ENCODE measurements at regions not wholly inside any gene's neighbourhood (a gene's known extent, or its start where the extent isn't known, plus 50 kb on each side); places are given as distances from the start of the nearest gene placed in this dataset.

DNA sequence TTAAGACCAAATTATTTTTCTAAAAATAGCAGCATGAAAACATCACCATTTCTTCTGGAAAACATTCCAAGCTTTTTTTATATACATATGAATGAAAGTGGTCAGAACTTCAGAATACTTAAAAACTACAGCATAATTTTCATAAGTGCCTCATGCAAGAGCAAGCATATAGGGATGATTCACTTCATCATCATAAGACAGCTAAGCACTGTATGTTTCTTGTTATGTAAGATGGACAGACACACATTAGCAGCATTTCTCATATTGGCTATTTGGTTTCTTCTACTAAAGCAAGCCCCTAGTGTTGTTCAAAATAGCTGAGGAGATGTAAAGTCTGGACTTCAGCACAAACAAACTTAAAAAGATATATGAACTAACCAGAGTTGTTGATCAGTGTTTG lies 213.1 kb upstream of the NOCT start:
- in situ Hi-C loops (cut with MboI), result no loop called here
- H4K20me1 ChIP-seq (ENCODE audit: insufficient read depth), result no peaks in the 10 kb centered on the region
- H3K9ac ChIP-seq, result no peak overlapping the region
- H3K27ac ChIP-seq, result no peak overlapping the region
- H3K9me3 ChIP-seq (ENCODE audit: low read depth), result no peaks in the 10 kb centered on the region
- 0 out of 2 replicates have a peak, but pooled peaks cover 3% of the 10 kb centered on the region for H3K9me2 ChIP-seq (ENCODE audit: insufficient read depth)
- H2AFZ ChIP-seq, result no peak overlapping the region
- no peak overlapping the region for H3K4me2 ChIP-seq (ENCODE audit: unreplicated experiment)
- TF ChIP-seq EZH2 (IDR thresholded peaks at IDR 0.05; ENCODE audit: insufficient read depth, poor library complexity, severe bottlenecking) (no peak), EZH2phosphoT487 (IDR thresholded peaks at IDR 0.05; ENCODE audit: insufficient read depth, low read depth) (no peak)
- H3K36me3 ChIP-seq (ENCODE audit: low read depth), result no peaks in the 10 kb centered on the region
- H3K79me2 ChIP-seq (ENCODE audit: insufficient read depth), result no peaks in the 10 kb centered on the region
- H3K4me1 ChIP-seq (ENCODE audit: insufficient read depth), result no peaks in the 10 kb centered on the region
- H3K4me3 ChIP-seq, result no peak overlapping the region
- H3F3A ChIP-seq (ENCODE audit: insufficient read depth), result no peaks in the 10 kb centered on the region
- peaks cover 56% of the 10 kb centered on the region for H3K27me3 ChIP-seq (replicated peaks; ENCODE audit: insufficient read depth)
- DNase-seq, result no peak

DNA sequence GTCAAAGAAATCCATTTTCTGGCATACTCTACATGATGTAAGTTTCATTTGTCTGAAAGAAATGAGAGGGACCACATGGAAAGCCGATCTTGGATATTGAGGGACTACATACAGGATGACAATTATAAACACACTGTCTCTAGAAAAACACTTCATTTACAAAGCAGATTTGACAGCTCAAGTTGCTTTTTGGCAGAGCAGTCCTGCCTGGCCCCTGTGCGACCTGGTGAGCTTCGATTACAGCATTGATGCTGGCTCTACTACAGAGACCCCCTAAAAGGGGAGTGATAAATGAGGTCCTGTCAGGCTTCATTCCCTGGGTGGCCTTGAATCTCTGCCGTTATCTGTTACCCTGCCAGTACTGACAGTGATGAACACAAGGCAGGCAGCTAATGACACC lies 215.2 kb upstream of the NOCT start:
- WGBS, 2 experiments (ENCODE audit: low coverage in 1 of 2, low lambda C conversion rate in 2 of 2, missing lambda C conversion rate in 2 of 2), result 43 to 46% methylated on average over 4 of the region's 4 CpGs

DNA sequence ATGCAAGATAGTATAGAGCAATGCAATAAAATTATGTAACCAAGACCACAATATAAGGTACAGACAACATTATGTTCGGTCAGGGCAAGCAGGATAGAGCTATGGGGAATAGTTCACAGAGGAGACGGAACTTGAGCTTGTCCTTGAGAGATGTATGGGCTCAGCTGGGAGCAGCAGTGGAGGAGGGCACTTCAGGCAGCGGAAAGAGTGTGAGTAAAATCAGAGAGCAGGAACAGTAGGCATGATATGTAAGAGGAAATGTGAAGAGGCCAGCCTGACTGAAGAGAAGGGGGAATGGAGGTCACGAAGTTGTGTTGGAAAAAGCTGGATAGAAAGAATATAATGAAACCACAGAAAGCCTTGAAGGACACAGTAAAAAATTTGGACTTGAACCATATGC lies 217.2 kb upstream of the NOCT start:
- in situ Hi-C loops (cut with MboI), result no loop called here
- no peaks in the 10 kb centered on the region for H3K36me3 ChIP-seq (ENCODE audit: low read depth)
- H3K9ac ChIP-seq, result no peak overlapping the region
- H3K4me1 ChIP-seq (ENCODE audit: insufficient read depth), result no peaks in the 10 kb centered on the region
- no peak overlapping the region for H3K4me2 ChIP-seq (ENCODE audit: unreplicated experiment)
- TF ChIP-seq EZH2 (IDR thresholded peaks at IDR 0.05; ENCODE audit: insufficient read depth, poor library complexity, severe bottlenecking), result no peak
- TF ChIP-seq EZH2phosphoT487 (IDR thresholded peaks at IDR 0.05; ENCODE audit: insufficient read depth, low read depth), result no peak
- no peaks in the 10 kb centered on the region for H3K79me2 ChIP-seq (ENCODE audit: insufficient read depth)
- H3K9me3 ChIP-seq (ENCODE audit: low read depth), result no peaks in the 10 kb centered on the region
- 0 out of 2 replicates have a peak, but pooled peaks cover 3% of the 10 kb centered on the region for H3K9me2 ChIP-seq (ENCODE audit: insufficient read depth)
- no peak for DNase-seq
- no peak overlapping the region for H3K27ac ChIP-seq
- no peak overlapping the region for H2AFZ ChIP-seq
- H3K27me3 ChIP-seq (replicated peaks; ENCODE audit: insufficient read depth), result peaks cover 24% of the 10 kb centered on the region
- H3F3A ChIP-seq (ENCODE audit: insufficient read depth), result no peaks in the 10 kb centered on the region
- H3K4me3 ChIP-seq, result no peak overlapping the region
- 42 to 56% methylated on average over 4 of the region's 4 CpGs for WGBS, 2 experiments (ENCODE audit: low coverage in 1 of 2, low lambda C conversion rate in 2 of 2, missing lambda C conversion rate in 2 of 2)
- no peaks in the 10 kb centered on the region for H4K20me1 ChIP-seq (ENCODE audit: insufficient read depth)

More for the DNA sequence above, 215.2 kb upstream of the NOCT start:
- Histone ChIP-seq H3K4me3 (no peak overlapping the region), H3F3A (ENCODE audit: insufficient read depth) (no peaks in the 10 kb centered on the region), H3K27me3 (replicated peaks; ENCODE audit: insufficient read depth) (peaks cover 41% of the 10 kb centered on the region), H3K9me3 (ENCODE audit: low read depth) (no peaks in the 10 kb centered on the region), H2AFZ (no peak overlapping the region), H4K20me1 (ENCODE audit: insufficient read depth) (no peaks in the 10 kb centered on the region), H3K27ac (no peak overlapping the region), H3K4me2 (ENCODE audit: unreplicated experiment) (no peak overlapping the region), H3K4me1 (ENCODE audit: insufficient read depth) (no peaks in the 10 kb centered on the region), H3K9ac (no peak overlapping the region), H3K36me3 (ENCODE audit: low read depth) (no peaks in the 10 kb centered on the region), H3K79me2 (ENCODE audit: insufficient read depth) (no peaks in the 10 kb centered on the region), H3K9me2 (ENCODE audit: insufficient read depth) (0 out of 2 replicates have a peak, but pooled peaks cover 3% of the 10 kb centered on the region)
- no peak for DNase-seq
- TF ChIP-seq EZH2phosphoT487 (IDR thresholded peaks at IDR 0.05; ENCODE audit: insufficient read depth, low read depth), result no peak
- no peak for TF ChIP-seq EZH2 (IDR thresholded peaks at IDR 0.05; ENCODE audit: insufficient read depth, poor library complexity, severe bottlenecking)
- in situ Hi-C loops (cut with MboI), result no loop called here

DNA sequence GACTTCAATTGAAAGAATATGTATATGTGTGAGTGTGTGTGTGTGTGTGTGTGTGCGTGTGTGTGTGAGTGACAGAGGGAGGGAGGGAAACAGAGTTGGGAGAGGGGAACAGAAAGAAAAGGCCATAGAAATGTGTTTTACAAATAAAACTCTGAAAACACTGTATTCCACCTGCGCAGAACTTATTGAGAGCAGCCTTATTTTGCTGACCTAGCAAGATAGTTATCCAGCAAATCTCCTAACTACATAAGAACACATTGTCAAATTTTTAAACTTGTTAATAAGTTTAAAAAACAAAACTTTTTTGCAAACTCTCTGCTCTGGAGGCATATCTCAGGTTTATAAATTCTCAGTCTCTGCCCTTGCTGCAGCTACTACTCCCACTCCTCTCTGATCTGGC lies 217.9 kb upstream of the NOCT start:
- Histone ChIP-seq H3K4me2 (ENCODE audit: unreplicated experiment) (no peak overlapping the region), H2AFZ (no peak overlapping the region), H3K9me3 (ENCODE audit: low read depth) (no peaks in the 10 kb centered on the region), H4K20me1 (ENCODE audit: insufficient read depth) (no peaks in the 10 kb centered on the region), H3K4me1 (ENCODE audit: insufficient read depth) (no peaks in the 10 kb centered on the region), H3K4me3 (no peak overlapping the region), H3F3A (ENCODE audit: insufficient read depth) (no peaks in the 10 kb centered on the region), H3K27ac (no peak overlapping the region), H3K36me3 (ENCODE audit: low read depth) (no peaks in the 10 kb centered on the region), H3K9ac (no peak overlapping the region), H3K9me2 (ENCODE audit: insufficient read depth) (0 out of 2 replicates have a peak, but pooled peaks cover 3% of the 10 kb centered on the region), H3K27me3 (replicated peaks; ENCODE audit: insufficient read depth) (peaks cover 17% of the 10 kb centered on the region), H3K79me2 (ENCODE audit: insufficient read depth) (no peaks in the 10 kb centered on the region)
- 66 to 85% methylated on average over 2 of the region's 2 CpGs for WGBS, 2 experiments (ENCODE audit: low coverage in 1 of 2, low lambda C conversion rate in 2 of 2, missing lambda C conversion rate in 2 of 2)
- no peak for DNase-seq
- in situ Hi-C loops (cut with MboI), result no loop called here
- no peak for TF ChIP-seq EZH2 (IDR thresholded peaks at IDR 0.05; ENCODE audit: insufficient read depth, poor library complexity, severe bottlenecking)
- no peak for TF ChIP-seq EZH2phosphoT487 (IDR thresholded peaks at IDR 0.05; ENCODE audit: insufficient read depth, low read depth)

DNA sequence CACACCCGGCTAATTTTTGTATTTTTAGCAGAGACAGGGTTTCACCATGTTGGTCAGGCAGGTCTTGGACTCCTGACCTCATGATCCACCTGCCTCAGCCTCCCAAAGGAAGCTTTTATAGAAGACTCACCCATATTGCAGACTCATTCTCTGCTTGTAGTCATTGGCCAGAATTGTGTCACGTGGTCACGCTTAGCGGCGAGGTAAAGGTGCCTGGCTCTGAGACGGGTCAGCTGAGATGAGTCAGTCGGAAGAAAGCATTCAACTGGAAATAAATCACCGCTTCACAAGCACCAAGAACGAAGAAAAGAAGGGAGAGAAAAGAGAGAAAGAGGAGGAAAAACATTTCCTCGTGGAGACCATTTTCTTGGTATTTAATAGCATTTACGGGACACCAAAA lies 218.8 kb upstream of the NOCT start:
- in situ Hi-C loops (cut with MboI), result no loop called here
- no peak overlapping the region for H2AFZ ChIP-seq
- 74 to 79% methylated on average over 11 of the region's 11 CpGs for WGBS, 2 experiments (ENCODE audit: low coverage in 1 of 2, low lambda C conversion rate in 2 of 2, missing lambda C conversion rate in 2 of 2)

More for the DNA sequence above, 218.8 kb upstream of the NOCT start:
- no peak overlapping the region for H3K27ac ChIP-seq
- no peak for DNase-seq
- no peak overlapping the region for H3K4me2 ChIP-seq (ENCODE audit: unreplicated experiment)
- no peaks in the 10 kb centered on the region for H3K79me2 ChIP-seq (ENCODE audit: insufficient read depth)
- TF ChIP-seq EZH2 (IDR thresholded peaks at IDR 0.05; ENCODE audit: insufficient read depth, poor library complexity, severe bottlenecking), result no peak
- no peak for TF ChIP-seq EZH2phosphoT487 (IDR thresholded peaks at IDR 0.05; ENCODE audit: insufficient read depth, low read depth)
- no peaks in the 10 kb centered on the region for H3K4me1 ChIP-seq (ENCODE audit: insufficient read depth)
- peaks cover 15% of the 10 kb centered on the region; the same call in 1 of the 2 replicates for H3K27me3 ChIP-seq (replicated peaks; ENCODE audit: insufficient read depth)
- H3F3A ChIP-seq (ENCODE audit: insufficient read depth), result no peaks in the 10 kb centered on the region
- no peaks in the 10 kb centered on the region for H4K20me1 ChIP-seq (ENCODE audit: insufficient read depth)
- no peak overlapping the region for H3K9ac ChIP-seq
- 0 out of 2 replicates have a peak, but pooled peaks cover 3% of the 10 kb centered on the region for H3K9me2 ChIP-seq (ENCODE audit: insufficient read depth)
- no peaks in the 10 kb centered on the region for H3K9me3 ChIP-seq (ENCODE audit: low read depth)
- H3K36me3 ChIP-seq (ENCODE audit: low read depth), result no peaks in the 10 kb centered on the region
- H3K4me3 ChIP-seq, result no peak overlapping the region

Measured in GM23248 (cell line).